Caki2 (cell line): ENCODE measurements at regions not wholly inside any gene's neighbourhood (a gene's known extent, or its start where the extent isn't known, plus 50 kb on each side); places are given as distances from the start of the nearest gene placed in this dataset.
A peak's percentile ranks its signal among the peaks of the same experiment; 100 is the strongest.
"Not testable (repeated sequence)": the region's sequence is repeated elsewhere in the genome, so short reads cannot be mapped to it uniquely, and the experiment has no call there.

Experiments used
- DNase-seq: peaks from one replicate; pipeline ENCODE4 v3.0.0-alpha.2; 2015; ENCODE audit warnings: low read depth
- in situ Hi-C: cut with HindIII; loops from 2 replicates; pipeline ENCODE4 v1.10.0; 2016; ENCODE audit warnings: low sequenced_read_pairs, low pct_unique_long_range_greater_than_20kb, mixed read lengths

DNA sequence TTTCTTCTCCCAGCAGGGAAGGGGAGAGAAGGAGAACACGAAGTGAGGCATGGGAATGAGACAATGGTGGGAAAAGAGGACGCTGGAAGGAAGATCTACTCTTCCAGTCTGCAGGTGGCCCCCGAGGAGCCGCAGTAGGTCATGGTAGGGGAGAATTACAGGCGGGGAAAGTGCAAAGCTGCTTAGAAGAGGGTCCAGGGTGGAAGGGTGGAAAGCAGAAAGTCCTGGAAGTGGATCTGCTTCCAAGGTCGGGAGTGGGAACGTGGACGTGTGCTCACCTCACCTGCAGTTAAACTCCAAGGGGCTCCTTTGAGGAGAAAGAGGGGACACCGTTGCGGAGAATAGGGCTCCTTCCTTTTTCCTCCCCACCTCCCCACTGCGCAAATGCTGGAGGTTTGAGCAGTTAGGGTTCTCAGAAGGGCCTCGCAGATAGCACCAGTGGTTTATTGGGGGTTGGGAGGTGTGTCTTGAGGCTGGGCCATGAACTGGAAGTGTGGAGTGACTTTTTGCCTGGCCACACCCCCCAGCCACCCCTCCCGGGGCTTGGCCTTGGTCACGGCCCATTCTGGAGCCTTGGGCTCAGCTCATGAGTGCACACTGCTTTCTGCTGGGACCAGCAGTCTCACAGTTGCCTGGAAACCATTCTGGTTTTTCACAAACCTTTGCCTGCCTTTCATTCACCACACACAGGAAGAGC, 100.4 kb upstream of the MLN start:
- in situ Hi-C loops, result no loop called here
- no peak for DNase-seq

DNA sequence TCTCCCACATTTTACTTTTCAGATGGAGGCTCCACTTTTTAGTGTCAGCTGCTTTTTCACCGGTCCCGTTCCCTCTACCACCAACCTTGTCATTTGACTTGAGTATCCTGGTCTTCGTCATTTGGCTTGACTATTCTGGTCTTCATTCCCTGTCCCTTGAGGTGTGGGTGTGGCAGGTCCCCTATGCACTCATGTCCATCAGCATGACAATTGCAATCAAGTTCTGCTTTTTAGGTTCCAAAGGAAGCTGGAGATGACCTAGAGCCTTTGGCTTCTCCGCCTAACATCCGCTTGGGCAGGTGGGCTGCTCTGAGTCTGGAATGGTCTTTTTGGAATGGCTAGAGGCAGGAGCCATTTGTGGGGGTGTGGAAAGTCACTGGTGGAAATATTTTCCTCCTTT, 99.8 kb upstream of the MLN start:
- in situ Hi-C loops, result no loop called here
- DNase-seq, result no peak

GRCh38 chr6:33902457-33902853, 98.7 kb upstream of the MLN start:
- no peak for DNase-seq
- in situ Hi-C loops, result no loop called here

GRCh38 chr6:33901822-33902456, 98.1 kb upstream of the MLN start:
- no peak for DNase-seq
- in situ Hi-C loops, result no loop called here

DNA sequence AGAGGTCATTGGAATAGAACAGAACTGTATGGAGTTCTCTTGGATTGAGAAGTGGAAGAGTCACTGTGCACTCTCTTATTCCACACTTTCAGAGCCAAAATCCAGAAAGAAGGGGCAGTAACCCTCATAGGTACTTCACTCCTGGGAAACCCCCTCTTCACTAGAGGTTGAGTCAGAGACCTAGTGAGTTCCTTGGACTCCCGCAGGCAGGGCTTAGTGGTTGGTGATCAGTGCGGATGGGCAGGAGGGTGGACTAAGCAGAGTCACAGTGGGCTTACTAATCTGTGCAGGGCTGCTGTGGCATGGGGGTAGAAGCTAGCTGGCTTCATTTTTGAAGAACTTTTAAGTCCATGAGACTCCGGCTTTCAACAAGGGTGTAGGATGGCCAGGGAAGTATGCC, 95.0 kb upstream of the MLN start:
- DNase-seq, result no peak
- in situ Hi-C loops, result no loop called here

GRCh38 chr6:33897189-33897780, 93.5 kb upstream of the MLN start:
- in situ Hi-C loops, result no loop called here
- no peak for DNase-seq

DNA sequence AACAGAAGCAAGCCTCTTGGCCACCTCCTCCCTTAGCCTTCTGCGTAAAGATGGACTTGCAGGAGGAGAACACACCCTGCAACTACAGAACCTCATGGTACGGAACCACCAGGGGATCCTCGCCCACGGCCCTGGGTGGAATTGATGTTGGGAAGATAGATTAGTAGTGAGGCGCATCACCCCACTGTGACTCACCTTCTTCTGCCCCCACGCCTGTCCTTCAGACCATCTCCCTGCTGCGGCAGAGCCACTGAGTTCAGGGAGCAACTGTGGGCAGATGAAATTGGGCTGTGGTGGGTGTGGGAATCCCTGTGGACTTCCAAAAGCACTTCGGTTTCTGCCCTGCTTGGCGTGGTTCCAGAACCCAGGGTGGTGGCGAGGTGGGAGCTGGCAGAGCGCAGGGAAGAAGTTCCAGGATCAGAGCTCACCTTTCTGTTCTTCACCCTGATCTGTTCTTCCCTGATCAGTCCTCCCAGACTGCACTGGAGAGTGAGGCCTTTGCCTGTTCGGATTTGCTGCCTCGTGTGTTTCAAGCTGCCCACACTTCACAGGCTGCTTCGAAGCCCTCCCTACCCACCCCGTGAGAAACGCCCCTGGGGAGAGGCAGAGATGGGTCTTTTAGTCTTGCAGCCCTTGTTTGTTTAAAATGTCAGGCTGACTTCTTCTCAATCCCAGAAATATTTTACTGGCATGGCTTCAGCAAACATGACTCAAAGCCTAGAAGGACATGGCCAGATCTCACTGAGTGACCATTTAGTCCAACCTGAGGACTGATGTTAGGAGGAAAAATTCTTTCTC, 92.8 kb upstream of the MLN start:
- in situ Hi-C loops, result no loop called here
- DNase-seq, result no peak

DNA sequence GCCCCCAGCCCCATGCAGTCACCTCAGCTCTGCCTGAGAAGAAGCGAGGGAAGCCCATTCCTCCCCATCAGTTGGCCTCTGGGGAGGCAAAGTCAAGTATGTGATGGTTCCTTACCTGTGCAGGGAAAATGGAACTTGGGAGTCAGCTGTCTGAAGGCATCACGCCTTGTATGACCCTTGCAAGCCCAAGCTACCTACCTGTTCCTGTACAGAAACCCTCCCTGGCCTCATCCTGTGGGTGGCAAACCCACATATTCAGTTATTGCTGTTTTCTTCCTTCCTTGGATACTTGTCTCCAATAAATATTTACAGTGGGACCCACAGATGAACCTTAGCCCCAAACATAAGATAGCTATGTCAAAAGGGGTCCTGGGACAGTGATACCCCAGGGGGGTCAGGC, 92.2 kb upstream of the MLN start:
- no peak for DNase-seq
- in situ Hi-C loops, result no loop called here

DNA sequence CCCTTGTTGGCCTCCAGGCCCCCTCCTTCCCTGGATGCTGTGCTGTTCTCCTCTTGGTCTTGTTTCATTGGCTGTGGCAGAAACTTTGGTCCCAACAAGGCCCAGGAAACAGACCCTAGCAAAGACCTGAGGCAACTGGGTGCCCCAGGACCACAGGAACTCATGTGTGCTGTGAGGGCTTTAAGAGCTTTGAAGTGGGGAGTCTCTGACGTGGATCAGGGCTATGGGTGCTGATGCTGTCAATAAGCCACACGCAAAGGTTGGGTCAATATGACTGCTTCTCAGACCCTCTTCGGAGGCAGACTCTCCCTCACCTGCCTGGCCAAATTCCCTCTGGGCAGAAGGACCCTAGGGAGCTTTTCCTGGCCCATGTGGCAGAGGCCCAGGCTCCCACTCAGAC, 91.5 kb upstream of the MLN start:
- no peak for DNase-seq
- in situ Hi-C loops, result no loop called here

DNA sequence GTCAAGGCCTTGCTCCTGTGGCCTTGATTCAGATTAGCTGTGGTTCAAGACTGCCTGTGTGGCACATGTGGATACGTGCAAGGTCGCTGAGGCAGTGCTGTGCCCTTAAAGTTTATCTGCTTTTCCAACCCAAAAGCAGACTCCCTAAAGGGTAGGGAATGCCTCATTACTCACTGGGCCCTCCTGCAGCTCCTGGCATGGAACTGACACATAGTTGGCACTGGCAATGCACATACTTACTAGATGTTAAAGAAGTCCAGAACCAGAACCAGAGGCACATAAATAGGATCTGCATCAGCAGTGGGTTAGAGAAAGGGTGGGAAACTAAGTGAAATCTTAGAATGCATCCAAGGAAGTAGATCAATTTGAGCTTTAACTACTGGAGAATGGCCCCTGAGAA, 90.6 kb upstream of the MLN start:
- DNase-seq, result no peak
- in situ Hi-C loops, result no loop called here

- in situ Hi-C loops, result no loop called here
- no peak for DNase-seq
Measured at GRCh38 chr6:33892581-33893346, 89.0 kb upstream of the MLN start.

DNA sequence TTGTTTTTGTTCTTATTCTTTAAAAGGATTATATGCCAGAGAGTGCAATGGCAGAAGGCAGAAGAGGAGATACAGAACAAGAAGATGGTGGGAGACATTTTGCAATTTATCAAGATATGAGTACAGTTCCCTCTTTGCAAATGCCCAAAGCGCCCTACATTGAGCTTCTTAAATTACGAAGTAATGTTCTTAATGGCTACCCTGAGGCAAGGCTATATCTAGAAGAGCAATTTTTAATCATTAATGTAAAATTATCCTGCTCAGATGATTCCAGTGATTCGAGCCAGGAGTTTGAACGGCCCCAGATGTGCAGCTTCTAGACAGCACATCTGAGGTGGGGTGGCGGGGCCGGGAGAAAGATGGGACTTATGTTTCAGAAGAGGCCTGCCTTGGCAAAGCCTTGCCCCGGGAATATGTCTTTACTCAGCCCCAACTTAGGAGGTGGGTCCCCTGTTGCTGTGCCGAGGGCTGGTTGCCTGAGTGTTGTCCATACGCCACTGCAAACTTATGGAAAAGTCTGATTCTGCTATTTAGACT, 84.9 kb upstream of the MLN start:
- in situ Hi-C loops, result no loop called here
- no peak for DNase-seq

GRCh38 chr6:33888183-33888582, 84.4 kb upstream of the MLN start:
- no peak for DNase-seq
- in situ Hi-C loops, result no loop called here

GRCh38 chr6:33886673-33887144, 82.9 kb upstream of the MLN start:
- in situ Hi-C loops, result no loop called here
- DNase-seq, result no peak

GRCh38 chr6:33885132-33886057, 81.6 kb upstream of the MLN start:
- in situ Hi-C loops, result no loop called here
- DNase-seq, result peak; percentile 51

GRCh38 chr6:33883621-33884020, 79.8 kb upstream of the MLN start:
- in situ Hi-C loops, DNase-seq: not testable (repeated sequence)

- in situ Hi-C loops, result no loop called here
- DNase-seq, result no peak
Measured at GRCh38 chr6:33882154-33882553, 78.4 kb upstream of the MLN start.
